SK-N-SH (cell line): ENCODE measurements at regions not wholly inside any gene's neighbourhood (a gene's known extent, or its start where the extent isn't known, plus 50 kb on each side); places are given as distances from the start of the nearest gene placed in this dataset.
"Not testable (repeated sequence)": the region's sequence is repeated elsewhere in the genome, so short reads cannot be mapped to it uniquely, and the experiment has no call there.

Source experiments
- EP300 ChIP-seq, 2 experiments: IDR thresholded peaks; 2 replicates each; pipeline versions ENCODE4 v1.4.0 to v1.6.1; 2012; ENCODE audit warnings: borderline replicate concordance in 1 of 2, low read depth in 1 of 2, low read length in 1 of 2
- JUND ChIP-seq: IDR thresholded peaks from 2 replicates; pipeline ENCODE4 v1.4.0; 2012
- MXI1 ChIP-seq: IDR thresholded peaks from 2 replicates; pipeline ENCODE4 v1.6.1; 2012; ENCODE audit warnings: mild to moderate bottlenecking, low read depth, low read length, improper control_type of control experiment
- TF ChIP-seq, protein P1 (sequence below): fragments of 200-600 bp; sonication (generic); IDR thresholded peaks from 2 replicates; pipeline ENCODE4 v1.6.1; 2017; ENCODE audit warnings: antibody characterized with exemption, mild to moderate bottlenecking, moderate library complexity

DNA sequence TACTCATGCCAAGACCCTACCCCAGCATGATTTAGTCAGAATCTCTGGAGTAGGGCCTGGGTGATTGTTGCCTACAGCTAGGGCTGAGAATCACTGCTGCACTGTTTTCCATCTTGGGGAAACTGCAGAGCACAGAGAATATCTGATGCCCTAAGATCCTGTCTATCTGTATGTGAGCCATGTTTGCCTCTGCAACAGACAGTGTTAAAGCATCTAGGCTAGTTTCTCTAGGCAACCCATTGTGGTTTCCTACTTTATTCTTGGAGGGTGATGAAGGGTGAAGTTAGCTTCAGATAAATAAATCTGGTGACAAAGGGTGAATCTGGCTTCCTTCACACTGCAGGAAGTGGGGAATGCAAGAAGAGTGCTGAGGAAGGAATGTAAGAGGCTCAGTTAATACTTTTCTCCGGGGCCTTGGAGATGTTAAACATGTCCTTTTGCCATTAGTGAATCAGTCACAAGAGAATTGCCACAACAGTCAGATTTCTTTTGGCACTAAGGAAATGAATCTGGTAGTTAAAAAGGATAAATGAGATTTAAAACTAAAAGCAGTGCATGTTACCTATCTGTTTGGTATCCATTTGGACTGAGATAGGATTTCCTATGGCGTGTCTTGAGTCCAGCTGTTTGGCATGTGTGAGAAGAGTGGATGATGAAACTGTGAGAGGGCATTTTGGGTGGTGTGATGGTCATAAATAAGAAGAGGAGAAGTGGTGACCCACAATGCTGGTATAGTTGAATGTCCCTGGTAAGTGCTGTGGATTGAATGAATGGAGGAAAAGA, 119.6 kb upstream of the IKBKE start:
- TF ChIP-seq, protein P1, sequence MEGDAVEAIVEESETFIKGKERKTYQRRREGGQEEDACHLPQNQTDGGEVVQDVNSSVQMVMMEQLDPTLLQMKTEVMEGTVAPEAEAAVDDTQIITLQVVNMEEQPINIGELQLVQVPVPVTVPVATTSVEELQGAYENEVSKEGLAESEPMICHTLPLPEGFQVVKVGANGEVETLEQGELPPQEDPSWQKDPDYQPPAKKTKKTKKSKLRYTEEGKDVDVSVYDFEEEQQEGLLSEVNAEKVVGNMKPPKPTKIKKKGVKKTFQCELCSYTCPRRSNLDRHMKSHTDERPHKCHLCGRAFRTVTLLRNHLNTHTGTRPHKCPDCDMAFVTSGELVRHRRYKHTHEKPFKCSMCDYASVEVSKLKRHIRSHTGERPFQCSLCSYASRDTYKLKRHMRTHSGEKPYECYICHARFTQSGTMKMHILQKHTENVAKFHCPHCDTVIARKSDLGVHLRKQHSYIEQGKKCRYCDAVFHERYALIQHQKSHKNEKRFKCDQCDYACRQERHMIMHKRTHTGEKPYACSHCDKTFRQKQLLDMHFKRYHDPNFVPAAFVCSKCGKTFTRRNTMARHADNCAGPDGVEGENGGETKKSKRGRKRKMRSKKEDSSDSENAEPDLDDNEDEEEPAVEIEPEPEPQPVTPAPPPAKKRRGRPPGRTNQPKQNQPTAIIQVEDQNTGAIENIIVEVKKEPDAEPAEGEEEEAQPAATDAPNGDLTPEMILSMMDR: not testable (repeated sequence)
- not testable (repeated sequence) for TF ChIP-seq EP300 (IDR thresholded peaks at IDR 0.05; ENCODE audit: borderline replicate concordance in 1 of 2, low read depth in 1 of 2, low read length in 1 of 2); MXI1; JUND
